Gastrocnemius medialis (tissue), 4 donors: ENCODE measurements at regions not wholly inside any gene's neighbourhood (a gene's known extent, or its start where the extent isn't known, plus 50 kb on each side); places are given as distances from the start of the nearest gene placed in this dataset.
"Not testable (repeated sequence)": the region's sequence is repeated elsewhere in the genome, so short reads cannot be mapped to it uniquely, and the experiment has no call there.

Experiments used
- CTCF ChIP-seq, 5 experiments: fragments of 450-650 bp in 3 of 5; fragments of 200-600 bp in 2 of 5; sonication (generic) in 2 of 5; IDR thresholded peaks in 4 of 5; conservative IDR thresholded peaks in 1 of 5; 1 replicate in 4 of 5; 2 replicates in 1 of 5; pipeline ENCODE4 v1.5.1; 2016 to 2019; ENCODE audit warnings: antibody characterized with exemption in 5 of 5, mild to moderate bottlenecking in 3 of 5, moderate library complexity in 3 of 5
- POLR2A ChIP-seq, 2 donors: fragments of 450-650 bp; IDR thresholded peaks; one replicate each; pipeline ENCODE4 v1.6.1; 2017; ENCODE audit warnings: antibody characterized with exemption in 2 of 2, mild to moderate bottlenecking in 2 of 2, moderate library complexity in 2 of 2

DNA sequence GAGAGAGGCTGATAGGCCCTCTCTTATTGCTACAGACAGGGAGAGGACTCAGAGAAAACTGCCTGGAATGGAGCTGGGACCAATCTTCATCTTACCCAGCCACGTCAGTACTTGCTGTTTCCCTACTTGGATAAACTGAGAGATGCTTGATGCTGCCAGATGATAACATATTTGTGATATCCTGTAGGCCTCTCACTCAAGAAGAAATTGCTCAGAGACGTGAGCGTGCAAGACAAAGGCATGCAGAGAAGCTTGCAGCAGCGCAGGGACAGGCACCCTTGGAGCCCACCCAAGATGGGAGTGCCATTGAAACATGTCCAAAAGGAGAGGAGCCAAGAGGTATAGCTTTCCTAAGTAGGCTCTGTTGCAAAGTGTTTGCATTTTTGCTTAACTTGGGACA is 114.7 kb upstream of the GOLGA6L4 start:
- not testable (repeated sequence) for TF ChIP-seq CTCF (IDR thresholded peaks at IDR 0.05 in 4 of 5, conservative IDR thresholded peaks at IDR 0.05 in 1 of 5); POLR2A (IDR thresholded peaks at IDR 0.05)
